ENCODE measurements at regions not wholly inside any gene's neighbourhood (a gene's known extent, or its start where the extent isn't known, plus 50 kb on each side); places are given as distances from the start of the nearest gene placed in this dataset.

- DNase-seq: no peak
Observed at GRCh38 chr5:39494534-39494933, 69.8 kb upstream of the DAB2 start.

DNA sequence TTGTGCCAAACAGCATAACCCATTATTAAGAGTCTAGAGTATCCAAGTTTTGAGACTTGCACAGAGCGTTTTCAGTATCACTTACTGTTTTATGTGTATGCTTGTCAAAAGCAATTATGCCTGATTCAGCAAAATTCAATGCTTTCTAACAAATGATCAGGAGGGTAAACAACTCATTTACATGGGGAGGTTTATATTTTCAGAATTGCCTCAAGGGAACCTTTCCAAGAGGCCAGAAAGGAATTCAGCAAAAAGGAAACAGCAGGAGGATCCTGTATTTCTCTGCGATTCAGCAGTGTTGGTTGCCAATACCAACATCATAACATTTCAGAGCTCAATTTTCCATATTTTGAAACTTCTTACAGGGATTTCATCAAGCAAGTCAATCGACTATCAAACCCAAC is 69.3 kb upstream of the DAB2 start:
- no peak for DNase-seq

GRCh38 chr5:39491210-39491609 is 66.4 kb upstream of the DAB2 start:
- DNase-seq: no peak

DNA sequence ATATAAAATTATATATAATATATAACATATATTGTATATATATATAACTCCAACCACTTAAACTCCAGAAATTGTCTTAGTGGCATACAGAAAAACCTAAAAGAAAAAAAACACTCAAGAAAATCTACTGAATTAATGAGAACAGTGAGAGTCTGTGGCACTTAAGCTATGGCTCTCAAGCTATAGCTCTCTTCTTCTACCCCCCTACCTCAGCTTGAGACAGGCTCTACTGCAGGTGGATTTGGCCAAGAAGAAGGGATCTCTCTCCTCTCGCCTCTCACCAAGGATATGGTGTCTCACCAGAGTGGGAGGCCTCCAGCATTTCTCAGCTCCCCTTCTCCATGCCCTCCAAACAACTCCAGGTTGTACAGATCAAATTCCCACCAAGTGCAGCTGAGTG is 64.5 kb upstream of the DAB2 start:
- DNase-seq: no peak

DNA sequence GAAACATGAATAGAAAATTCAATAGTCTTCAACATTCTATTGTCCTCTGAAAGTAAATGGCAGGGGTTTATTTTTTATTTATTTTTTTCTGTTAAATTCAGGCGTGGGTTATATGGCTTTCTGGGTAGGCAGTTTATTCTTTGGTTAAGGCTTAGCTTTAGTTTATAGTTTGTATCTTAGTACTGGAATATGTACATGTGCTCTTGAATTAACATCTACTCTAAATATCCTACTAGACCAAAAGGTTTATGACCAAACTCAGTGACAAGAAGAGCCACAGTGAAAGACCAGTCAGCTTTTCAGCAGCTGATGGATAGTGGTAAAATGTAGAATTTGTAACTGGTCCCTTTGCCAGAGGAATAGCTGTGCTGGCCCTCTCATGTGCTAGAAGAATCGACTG is 62.0 kb upstream of the DAB2 start:
- DNase-seq: no peak

GRCh38 chr5:39486361-39486760 is 61.6 kb upstream of the DAB2 start:
- no peak for DNase-seq

DNA sequence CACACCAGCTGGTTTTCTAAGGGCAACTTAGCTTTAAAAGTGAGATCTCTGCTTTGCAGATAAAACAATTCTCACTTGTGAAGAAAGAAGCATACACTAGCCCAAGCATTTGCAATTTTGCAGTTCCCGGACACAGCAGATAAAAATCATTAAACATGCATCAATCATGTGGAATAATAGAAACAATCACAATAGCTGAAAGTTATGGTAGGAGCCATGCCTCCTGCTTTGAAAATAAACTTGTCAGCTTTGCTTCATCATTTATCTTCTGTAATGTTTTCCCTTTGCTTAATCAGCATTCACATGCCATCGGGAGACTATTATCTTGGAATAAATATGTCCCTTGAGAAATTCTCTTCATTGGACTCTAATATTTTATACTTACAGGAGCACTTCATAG is 60.3 kb upstream of the DAB2 start:
- DNase-seq: no peak

GRCh38 chr5:39484673-39485072 is 59.9 kb upstream of the DAB2 start:
- no peak for DNase-seq

DNA sequence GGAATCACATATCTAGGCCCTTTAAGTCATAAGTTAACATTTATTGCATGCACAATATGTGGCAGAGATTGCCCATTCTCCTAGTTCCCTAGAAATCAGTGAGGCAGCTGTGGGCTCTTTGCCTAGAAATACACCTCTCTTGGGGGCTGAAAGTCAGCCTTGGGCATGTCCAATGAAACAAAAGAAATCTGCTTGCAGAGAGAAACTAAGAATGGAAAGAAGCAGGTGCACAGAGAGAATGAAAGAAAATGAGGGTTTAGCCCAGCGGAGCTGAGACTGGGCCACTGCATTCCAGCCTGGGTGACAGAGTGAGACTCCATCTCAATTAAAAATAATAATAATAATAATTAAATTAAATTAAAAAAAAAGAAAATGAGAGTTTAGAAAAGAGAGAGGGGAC is 57.3 kb upstream of the DAB2 start:
- no peak for DNase-seq

GRCh38 chr5:39479537-39479936 is 54.8 kb upstream of the DAB2 start:
- DNase-seq: no peak

GRCh38 chr5:39478863-39479262 is 54.1 kb upstream of the DAB2 start:
- DNase-seq: no peak

GRCh38 chr5:39476843-39477220 is 52.1 kb upstream of the DAB2 start:
- DNase-seq: no peak

DNA sequence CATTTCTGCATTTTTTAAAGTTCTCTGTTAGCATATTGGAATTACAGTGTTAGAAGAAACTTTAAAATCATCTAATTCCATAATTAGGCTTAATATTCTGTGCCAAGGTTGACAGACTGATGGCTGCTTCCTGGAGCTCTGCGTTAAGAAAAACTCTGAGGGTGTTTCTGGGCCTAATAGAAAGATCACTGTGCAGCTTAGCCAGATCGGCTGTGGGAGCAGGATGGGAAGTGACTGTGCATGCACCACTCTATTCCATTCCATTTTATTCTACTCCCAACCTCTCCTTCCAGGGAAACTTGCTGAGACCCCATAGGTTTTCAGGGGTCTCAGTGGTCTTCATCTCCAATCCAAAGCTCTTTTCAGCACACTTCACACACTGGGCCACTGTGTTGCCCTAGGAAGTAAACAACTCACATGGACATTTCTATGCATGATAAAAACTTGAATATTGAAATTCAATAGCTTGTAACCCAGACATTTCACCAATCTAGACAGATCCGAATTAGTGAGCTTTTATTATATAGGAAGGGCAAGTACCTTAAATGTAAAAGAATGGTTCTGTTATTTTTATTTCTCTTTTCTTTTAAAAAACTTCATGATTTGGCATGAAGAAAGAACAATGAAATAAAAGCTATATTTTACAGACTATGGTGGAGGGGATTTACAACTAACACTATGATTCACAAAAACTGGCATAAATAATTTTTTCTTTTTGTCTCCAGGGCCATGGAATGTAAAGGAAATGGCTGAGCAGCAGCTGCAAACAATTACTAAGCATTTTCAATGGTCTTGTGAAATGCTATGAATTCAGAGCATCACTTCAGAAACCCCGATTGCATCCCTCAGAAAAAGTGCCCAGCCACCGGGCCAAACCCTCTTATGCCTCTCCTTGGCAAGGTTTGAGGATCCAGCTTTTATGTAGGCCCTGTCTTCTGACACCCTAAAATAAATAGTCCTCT is 51.4 kb upstream of the DAB2 start:
- no peak for DNase-seq

DNA sequence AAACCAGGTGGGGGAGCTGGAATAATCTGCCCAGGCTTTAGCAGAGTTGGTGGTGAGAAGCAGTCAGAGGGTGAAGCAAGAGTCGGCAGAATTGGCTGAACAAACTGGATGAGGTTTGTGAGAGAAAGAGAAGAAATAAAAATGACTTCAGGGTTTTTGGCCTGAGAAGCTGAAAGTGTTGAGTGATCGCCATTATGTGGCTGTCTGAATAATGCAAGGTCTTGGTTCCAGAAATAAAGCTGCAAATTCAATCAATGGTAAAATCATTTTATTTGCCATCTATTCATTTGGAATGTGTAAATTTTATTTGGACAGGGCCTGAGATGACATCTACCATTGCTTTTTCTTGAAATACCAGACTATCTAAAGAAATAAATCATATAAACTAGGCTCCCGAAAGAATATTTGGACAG is 50.4 kb upstream of the DAB2 start:
- no peak for DNase-seq
